CD14-positive monocyte (primary cell): ENCODE measurements at regions not wholly inside any gene's neighbourhood (a gene's known extent, or its start where the extent isn't known, plus 50 kb on each side); places are given as distances from the start of the nearest gene placed in this dataset.
"Not testable (repeated sequence)": the region's sequence is repeated elsewhere in the genome, so short reads cannot be mapped to it uniquely, and the experiment has no call there.

Experiments
- DNase-seq, 3 donors: peaks; one replicate each; pipeline ENCODE4 v3.0.0-alpha.2; 2011 to 2022
- H2AFZ ChIP-seq: 2 replicates; pipeline ENCODE4 v1.6.0; 2012; ENCODE audit warnings: mild to moderate bottlenecking, low read depth, low read length, inconsistent platforms; ENCODE audit not compliant: insufficient read depth, poor library complexity, severe bottlenecking
- H3K27ac ChIP-seq, 2 donors: 1 replicate in 1 of 2; 2 replicates in 1 of 2; pipeline ENCODE4 v1.5.1; 2012 to 2013; ENCODE audit warnings: low read length in 2 of 2, control low read depth in 1 of 2, inconsistent platforms in 1 of 2, low read depth in 1 of 2, mild to moderate bottlenecking in 1 of 2
- H3K27me3 ChIP-seq, 2 donors: one replicate each; pipeline versions ENCODE4 v1.6.0 to v1.6.1; 2011 to 2013; ENCODE audit warnings: low read length in 2 of 2; ENCODE audit not compliant: control insufficient read depth in 2 of 2, insufficient read depth in 2 of 2
- H3K36me3 ChIP-seq, 2 donors: replicated peaks in 1 of 2; 1 replicate in 1 of 2; 2 replicates in 1 of 2; pipeline versions ENCODE4 v1.5.1 to v1.6.1; 2012 to 2013; ENCODE audit warnings: low read length in 2 of 2, control low read depth in 1 of 2, inconsistent platforms in 1 of 2, mild to moderate bottlenecking in 1 of 2; ENCODE audit not compliant: insufficient read depth in 2 of 2, control insufficient read depth in 1 of 2
- H3K4me1 ChIP-seq, 2 donors: 1 replicate in 1 of 2; 2 replicates in 1 of 2; pipeline versions ENCODE4 v1.5.1 to v1.6.1; 2012 to 2013; ENCODE audit warnings: low read length in 2 of 2, control low read depth in 1 of 2, inconsistent platforms in 1 of 2, mild to moderate bottlenecking in 1 of 2, moderate library complexity in 1 of 2; ENCODE audit not compliant: insufficient read depth in 2 of 2, control insufficient read depth in 1 of 2
- H3K4me2 ChIP-seq: replicated peaks from 2 replicates; pipeline ENCODE3; 2012; ENCODE audit warnings: low read length, moderate library complexity, mild to moderate bottlenecking; ENCODE audit not compliant: poor library complexity, severe bottlenecking; ENCODE audit errors: extremely low read depth
- H3K4me3 ChIP-seq, 3 experiments: fragments of 200-600 bp in 1 of 3; sonication (generic) in 1 of 3; replicated peaks in 1 of 3; 1 replicate in 2 of 3; 2 replicates in 1 of 3; pipeline ENCODE4 v1.5.1; 2011 to 2013; ENCODE audit warnings: low read length in 3 of 3, mild to moderate bottlenecking in 3 of 3, control low read depth in 2 of 3, low read depth in 2 of 3, inconsistent platforms in 1 of 3, moderate library complexity in 1 of 3
- H3K79me2 ChIP-seq: 2 replicates; pipeline ENCODE4 v1.6.0; 2012; ENCODE audit warnings: mild to moderate bottlenecking, control low read depth, inconsistent platforms, low read length, moderate library complexity; ENCODE audit not compliant: insufficient read depth
- H3K9ac ChIP-seq: 2 replicates; pipeline ENCODE4 v1.6.0; 2017; ENCODE audit warnings: low read length, mild to moderate bottlenecking; ENCODE audit not compliant: insufficient read depth, poor library complexity, severe bottlenecking
- H3K9me3 ChIP-seq, 2 donors: replicated peaks in 1 of 2; 1 replicate in 1 of 2; 2 replicates in 1 of 2; pipeline versions ENCODE4 v1.5.1 to v1.6.1; 2012 to 2013; ENCODE audit warnings: low read length in 2 of 2, control low read depth in 1 of 2; ENCODE audit not compliant: control insufficient read depth in 1 of 2, insufficient read depth in 1 of 2
- H4K20me1 ChIP-seq: 2 replicates; pipeline ENCODE4 v1.6.0; 2012; ENCODE audit warnings: mild to moderate bottlenecking, low read length, control low read depth, moderate library complexity; ENCODE audit not compliant: insufficient read depth
- H3K27ac Mint-ChIP-seq, 7 donors: one replicate each; pipeline ENCODE4 v1.8.0; 2020; ENCODE audit warnings: mild to moderate bottlenecking in 7 of 7, mixed read lengths in 7 of 7, moderate library complexity in 6 of 7, inconsistent platforms in 2 of 7
- H3K27me3 Mint-ChIP-seq, 3 donors: one replicate each; pipeline ENCODE4 v1.8.0; 2021 to 2022; ENCODE audit warnings: low read depth in 3 of 3, mild to moderate bottlenecking in 3 of 3, mixed read lengths in 3 of 3, moderate library complexity in 3 of 3, inconsistent platforms in 1 of 3
- H3K36me3 Mint-ChIP-seq, 2 donors: one replicate each; pipeline ENCODE4 v1.8.0; 2020; ENCODE audit warnings: mixed read lengths in 2 of 2, inconsistent platforms in 1 of 2, mild to moderate bottlenecking in 1 of 2
- H3K4me1 Mint-ChIP-seq: one replicate; pipeline ENCODE4 v1.8.0; 2020; ENCODE audit warnings: mild to moderate bottlenecking, mixed read lengths
- H3K4me3 Mint-ChIP-seq, 2 donors: one replicate each; pipeline ENCODE4 v1.8.0; 2020; ENCODE audit warnings: mild to moderate bottlenecking in 2 of 2, mixed read lengths in 2 of 2, moderate library complexity in 1 of 2
- H3K9me3 Mint-ChIP-seq, 7 donors: one replicate each; pipeline ENCODE4 v1.8.0; 2020 to 2022; ENCODE audit warnings: mixed read lengths in 7 of 7, mild to moderate bottlenecking in 6 of 7, moderate library complexity in 6 of 7, inconsistent platforms in 2 of 7
- CTCF ChIP-seq: fragments of 200-600 bp; IDR thresholded peaks from one replicate; pipeline ENCODE4 v1.8.0; 2022; ENCODE audit warnings: antibody characterized with exemption, mild to moderate bottlenecking
- WGBS: methylation state at CpG from one replicate; pipeline ENCODE4 v1.1.5; 2013; ENCODE audit warnings: missing lambda C conversion rate; ENCODE audit not compliant: insufficient coverage; 5-methylcytosine and 5-hydroxymethylcytosine counted together
- intact Hi-C, 2 donors: fragments of 100-400 bp; cut with micrococcal nuclease; formaldehyde crosslinking; loops; one replicate each; pipeline versions ENCODE4 v1.15.0 to v1.15.1; 2023

GRCh38 chr6:69571234-69571633 lies 225.6 kb downstream of the LMBRD1 start:
- Histone ChIP-seq H3K27ac (no peak overlapping the region), H2AFZ (no peak overlapping the region), H3K4me3 (no peak overlapping the region), H3K79me2 (no peaks in the 10 kb centered on the region), H3K9me3 (peaks cover 0 to 6% of the 10 kb centered on the region in 2 donors), H3K4me2 (no peak overlapping the region), H3K36me3 (no peaks in the 10 kb centered on the region), H3K27me3 (no peaks in the 10 kb centered on the region), H4K20me1 (no peaks in the 10 kb centered on the region), H3K9ac (no peak overlapping the region), H3K4me1 (no peaks in the 10 kb centered on the region)
- no peak for TF ChIP-seq CTCF
- Mint-ChIP-seq H3K9me3 (peaks cover 0 to 7% (median 2%) of the 10 kb centered on the region in 7 donors), H3K4me1 (no peaks in the 10 kb centered on the region), H3K27ac (no peak overlapping the region), H3K36me3 (no peaks in the 10 kb centered on the region), H3K4me3 (no peak overlapping the region), H3K27me3 (peaks cover 0 to 1% (median 0%) of the 10 kb centered on the region in 3 donors)
- WGBS: 100% methylated on average over 1 of the region's 1 CpG
- no peak for DNase-seq
- intact Hi-C loops: no loop called here

- no peak overlapping the region for H2AFZ ChIP-seq
- no peaks in the 10 kb centered on the region for H3K79me2 ChIP-seq
- no peaks in the 10 kb centered on the region for H3K27me3 ChIP-seq
- H3K36me3 ChIP-seq: no peaks in the 10 kb centered on the region
- H3K27ac ChIP-seq: no peak overlapping the region
- no peak overlapping the region for H3K4me2 ChIP-seq
- Mint-ChIP-seq H3K4me3 (no peak overlapping the region), H3K27ac (no peak overlapping the region), H3K27me3 (peaks cover 0 to 1% (median 0%) of the 10 kb centered on the region in 3 donors), H3K9me3 (peaks cover 0 to 7% (median 3%) of the 10 kb centered on the region in 7 donors), H3K4me1 (no peaks in the 10 kb centered on the region), H3K36me3 (no peaks in the 10 kb centered on the region)
- intact Hi-C loops: no loop called here
- no peak overlapping the region for H3K4me3 ChIP-seq
- DNase-seq: no peak
- H4K20me1 ChIP-seq: no peaks in the 10 kb centered on the region
- H3K9ac ChIP-seq: no peak overlapping the region
- H3K9me3 ChIP-seq: peaks cover 0 to 6% of the 10 kb centered on the region in 2 donors
- no peaks in the 10 kb centered on the region for H3K4me1 ChIP-seq
- TF ChIP-seq CTCF: no peak
- no CpG with 5 or more reads among the region's 1 CpG for WGBS
Measured at GRCh38 chr6:69570106-69570505, 226.7 kb downstream of the LMBRD1 start.

GRCh38 chr6:69560597-69560996 lies 236.2 kb downstream of the LMBRD1 start:
- H3K27ac ChIP-seq, H3K4me2 ChIP-seq, H3K79me2 ChIP-seq, H3K27ac Mint-ChIP-seq, H3K27me3 ChIP-seq, intact Hi-C loops, H3K4me3 ChIP-seq, H4K20me1 ChIP-seq, H3K4me3 Mint-ChIP-seq, H3K27me3 Mint-ChIP-seq, H3K4me1 Mint-ChIP-seq, H3K9ac ChIP-seq, H3K36me3 ChIP-seq, H3K4me1 ChIP-seq, DNase-seq, H2AFZ ChIP-seq, H3K36me3 Mint-ChIP-seq: not testable (repeated sequence)
- peaks cover 0 to 13% of the 10 kb centered on the region in 2 donors for H3K9me3 ChIP-seq
- WGBS: 81% methylated on average over 4 of the region's 6 CpGs
- peaks cover 4 to 18% (median 16%) of the 10 kb centered on the region in 7 donors for H3K9me3 Mint-ChIP-seq
